ENCODE measurements at regions not wholly inside any gene's neighbourhood (a gene's known extent, or its start where the extent isn't known, plus 50 kb on each side); places are given as distances from the start of the nearest gene placed in this dataset.
"Not testable (repeated sequence)": the region's sequence is repeated elsewhere in the genome, so short reads cannot be mapped to it uniquely, and the experiment has no call there.

DNA sequence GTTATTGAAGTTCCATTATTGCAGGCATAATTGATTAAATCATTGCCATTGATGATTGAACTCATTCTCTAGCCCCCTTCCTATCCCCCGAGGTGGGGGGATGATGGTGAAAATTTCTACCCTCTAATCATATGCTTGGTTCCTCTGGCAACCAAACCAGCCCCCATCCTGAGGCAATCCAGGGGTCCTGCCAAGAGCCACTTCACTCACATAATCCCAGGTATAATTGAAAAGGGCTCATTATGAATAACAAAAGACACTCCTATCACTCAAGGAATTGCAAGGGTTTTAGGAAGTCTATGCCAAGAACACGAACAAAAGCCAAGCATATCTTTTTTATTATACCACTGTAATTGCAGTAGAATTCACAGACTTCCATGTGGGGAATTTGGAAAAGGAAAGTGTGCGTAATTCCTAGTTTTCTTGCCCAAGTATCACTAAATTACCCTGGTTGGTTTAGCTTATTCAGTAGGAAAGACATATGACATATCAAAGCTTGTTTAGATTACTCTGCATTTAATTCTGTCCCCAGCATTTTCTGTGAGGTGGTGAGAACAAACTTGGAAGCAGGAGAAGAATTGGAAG lies 130.7 kb upstream of the TAF11L2 start:
- DNase-seq, result no peak

DNA sequence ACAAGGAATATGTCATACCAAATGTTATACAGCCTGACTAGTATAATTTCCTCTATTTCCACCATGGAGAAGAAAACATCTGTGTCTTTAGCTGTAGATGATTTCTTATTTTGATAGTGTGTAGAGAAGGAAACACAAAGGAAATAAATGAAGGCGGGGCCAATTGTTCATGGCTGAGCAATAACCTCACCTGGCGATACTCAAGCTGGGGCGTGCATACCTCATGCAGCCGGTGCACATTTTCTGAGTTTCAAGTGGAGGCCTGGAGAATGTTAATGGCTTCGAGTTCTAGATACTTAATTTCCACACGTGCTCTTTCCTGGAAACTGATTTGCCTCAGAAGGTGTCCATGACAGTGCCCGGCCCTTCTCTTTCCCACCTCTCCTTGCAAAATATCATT lies 127.4 kb upstream of the TAF11L2 start:
- no peak for DNase-seq

DNA sequence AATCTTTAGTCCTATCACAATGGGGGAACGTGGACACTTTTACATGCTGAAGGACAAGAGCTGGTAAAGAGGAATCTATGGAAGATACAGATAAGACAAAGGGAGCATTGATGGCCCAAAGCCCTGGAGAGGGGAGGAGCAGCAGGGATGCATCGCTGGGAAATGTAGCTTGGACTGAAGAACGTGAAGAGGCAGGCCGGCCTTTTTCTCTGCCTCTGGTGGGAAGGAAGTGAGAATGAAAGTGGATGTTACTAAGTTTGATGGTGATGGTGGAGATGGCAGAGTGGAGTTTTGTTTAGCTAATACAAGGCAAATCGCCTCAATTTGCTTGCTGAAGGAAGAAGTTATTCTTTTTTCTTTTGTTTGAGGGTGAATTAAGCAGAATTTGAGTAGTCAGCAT lies 124.6 kb upstream of the TAF11L2 start:
- DNase-seq, result no peak

DNA sequence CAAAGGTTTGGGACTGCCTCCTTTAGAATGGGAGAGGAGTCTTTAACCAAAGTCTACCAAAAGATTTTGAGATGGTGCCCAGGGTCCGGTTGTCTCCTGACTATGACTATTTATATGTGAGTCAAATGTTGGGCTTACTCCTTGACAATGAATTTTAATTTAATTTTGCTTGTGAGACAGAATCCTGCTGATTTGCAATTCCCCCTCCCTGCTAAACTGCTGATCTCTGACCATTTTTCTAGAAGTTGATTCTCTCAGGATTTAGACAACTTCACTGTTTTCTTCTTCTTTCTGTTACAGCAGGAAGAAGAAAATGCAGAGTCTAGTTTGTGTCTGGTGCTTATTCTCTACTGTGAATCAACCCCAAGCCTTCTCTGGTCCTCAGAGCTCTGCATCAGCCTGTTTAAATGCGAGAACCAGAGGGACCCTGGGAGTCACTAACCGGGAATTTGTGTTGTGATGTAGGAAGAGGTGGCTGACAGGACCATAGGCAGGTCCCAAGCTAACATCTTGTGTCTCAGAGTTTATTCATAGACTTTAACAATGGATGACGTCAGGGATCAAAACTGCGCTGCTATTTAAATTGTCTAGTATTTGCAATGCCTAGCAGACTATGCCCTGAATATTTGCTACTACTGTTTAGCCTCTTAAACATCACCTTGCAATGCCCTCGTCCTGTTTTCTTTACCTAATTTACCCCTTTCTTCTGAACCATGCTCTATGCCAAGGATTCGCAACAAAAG lies 124.0 kb upstream of the TAF11L2 start:
- DNase-seq, result no peak

DNA sequence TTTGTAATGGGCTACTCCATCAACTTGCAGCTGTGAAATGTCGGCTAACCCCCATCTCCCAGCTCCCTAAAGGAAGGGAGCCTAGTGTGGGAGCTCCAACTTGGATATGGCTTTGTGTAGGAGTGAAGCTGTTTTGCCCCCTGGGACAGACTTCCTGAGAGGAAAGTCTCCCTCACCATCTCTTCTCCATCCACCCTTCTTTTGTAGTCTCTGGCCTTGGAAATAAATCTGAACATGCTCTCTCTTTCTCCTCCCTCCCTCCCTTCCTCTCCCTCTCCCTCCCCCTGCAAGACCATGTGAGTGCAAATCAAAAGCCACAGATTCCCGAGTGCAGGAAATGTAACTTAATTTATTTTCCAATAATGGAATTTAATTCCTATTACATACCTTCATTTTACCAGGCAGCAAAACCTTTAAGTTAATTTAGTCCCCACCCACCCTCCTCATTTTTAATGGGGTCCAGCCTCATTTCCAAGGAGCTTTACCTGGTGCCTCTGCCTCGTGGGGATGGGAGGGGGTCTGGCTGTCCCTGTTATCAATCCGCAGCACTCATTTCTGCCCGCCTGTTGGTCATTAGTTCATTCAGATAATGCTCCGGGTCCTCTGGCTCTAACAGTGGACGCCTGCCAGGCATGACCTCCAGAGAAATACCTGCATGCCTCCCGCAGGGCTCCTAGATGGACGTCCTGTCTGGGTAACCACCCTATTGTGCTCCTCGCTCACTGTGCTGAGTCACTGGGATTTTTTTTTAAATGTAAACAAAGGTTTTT lies 122.9 kb upstream of the TAF11L2 start:
- DNase-seq, result no peak

DNA sequence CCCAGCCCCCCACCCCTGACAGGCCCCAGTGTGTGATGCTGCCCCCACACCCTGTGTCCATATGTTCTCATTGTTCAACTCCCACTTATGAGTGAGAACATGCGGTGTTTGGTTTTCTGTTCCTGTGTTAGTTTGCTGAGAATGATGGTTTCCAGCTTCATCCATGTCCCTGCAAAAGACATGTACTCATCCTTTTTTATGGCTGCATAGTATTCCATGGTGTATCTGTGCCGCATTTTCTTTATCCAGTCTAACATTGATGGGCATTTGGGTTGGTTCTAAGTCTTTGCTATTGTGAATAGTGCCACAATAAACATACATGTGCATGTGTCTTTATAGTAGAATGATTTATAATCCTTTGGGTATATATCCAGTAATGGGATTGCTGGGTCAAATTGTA lies 122.1 kb upstream of the TAF11L2 start:
- DNase-seq, result not testable (repeated sequence)

DNA sequence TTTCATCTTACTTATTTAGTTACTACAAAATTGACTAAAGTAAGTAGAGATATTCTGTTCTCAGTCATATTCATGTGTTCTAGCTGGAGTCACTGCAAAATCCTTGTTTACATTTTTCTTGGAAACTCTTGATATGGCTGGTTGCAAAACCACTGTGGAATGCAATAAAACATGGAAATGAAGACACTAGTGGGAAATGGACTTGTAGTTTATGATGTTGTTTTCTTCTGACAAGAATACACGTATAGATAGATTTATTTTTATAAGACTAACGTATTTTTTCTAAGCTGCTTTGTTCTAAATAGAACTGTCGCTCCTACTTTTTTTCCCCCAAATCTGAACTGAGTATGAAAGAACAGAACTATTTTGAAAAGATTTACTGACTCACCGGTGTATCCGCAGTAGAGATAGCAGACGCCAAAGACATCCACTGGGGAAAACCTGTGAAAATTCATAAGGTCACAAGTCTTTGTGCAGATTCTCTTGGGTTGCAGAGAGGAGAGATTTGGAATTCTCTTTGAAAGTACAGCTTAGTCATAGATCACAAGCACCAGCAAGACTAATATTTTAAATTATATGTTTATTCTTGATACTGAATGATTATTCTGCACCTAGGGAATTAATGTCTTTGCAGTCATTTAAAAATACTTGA lies 119.6 kb upstream of the TAF11L2 start:
- no peak for DNase-seq

DNA sequence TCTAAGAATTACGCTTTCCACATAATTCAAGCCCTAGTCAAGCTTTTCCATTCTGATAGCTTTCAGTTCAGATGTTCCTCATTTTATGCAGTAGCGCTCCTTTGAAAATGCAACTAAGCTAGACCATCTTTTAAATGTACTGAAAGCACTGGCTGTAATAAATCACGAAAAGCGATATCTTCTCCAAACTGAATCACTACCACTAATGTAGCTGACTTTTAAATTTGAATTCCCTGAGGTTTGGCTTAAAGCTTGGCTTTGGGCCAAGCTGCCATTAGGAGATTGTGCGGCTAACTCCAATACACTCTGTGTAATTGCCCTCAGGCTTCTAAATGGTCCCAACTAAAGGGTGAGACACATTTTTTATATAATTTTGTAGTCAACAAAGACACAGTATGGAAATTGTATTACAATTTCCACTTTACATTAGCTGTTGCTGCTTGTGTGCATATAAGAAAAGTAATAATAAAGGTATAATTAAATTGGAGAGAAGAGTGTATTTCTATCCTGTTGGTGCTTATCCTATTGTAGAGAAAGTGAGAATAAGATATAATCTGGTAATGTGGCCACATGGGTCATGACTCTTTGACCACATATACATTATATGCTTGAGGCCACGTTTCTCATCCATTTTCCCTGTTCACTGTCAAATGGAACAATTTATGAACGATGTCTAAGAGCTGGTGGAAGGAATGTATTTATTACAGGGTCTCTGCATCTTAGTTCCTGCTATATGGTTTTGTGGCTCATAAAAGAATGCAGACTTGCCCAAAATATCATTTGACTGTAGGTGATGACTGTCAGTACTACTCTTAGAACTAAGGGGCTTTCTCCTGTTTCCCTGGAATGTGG lies 118.7 kb upstream of the TAF11L2 start:
- no peak for DNase-seq

DNA sequence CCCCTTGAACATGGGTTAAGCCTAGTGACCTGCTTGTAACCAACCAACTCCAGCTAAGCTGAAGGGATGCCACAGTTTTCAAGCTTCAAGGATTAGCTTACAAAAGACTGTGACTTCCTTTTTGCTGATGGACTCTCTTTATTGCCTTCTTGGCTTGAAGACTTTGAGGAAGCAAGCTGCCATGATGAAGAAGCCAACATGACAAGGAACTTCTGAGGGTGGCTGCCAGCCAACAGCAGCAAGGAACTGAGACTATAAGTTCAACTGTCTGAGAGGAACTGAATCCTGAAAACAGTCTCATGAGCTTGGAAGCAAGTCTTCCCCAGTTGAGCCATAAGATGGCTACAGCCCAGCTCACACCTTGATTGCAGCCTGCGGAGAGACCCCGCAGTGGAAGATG lies 116.1 kb upstream of the TAF11L2 start:
- DNase-seq, result no peak

DNA sequence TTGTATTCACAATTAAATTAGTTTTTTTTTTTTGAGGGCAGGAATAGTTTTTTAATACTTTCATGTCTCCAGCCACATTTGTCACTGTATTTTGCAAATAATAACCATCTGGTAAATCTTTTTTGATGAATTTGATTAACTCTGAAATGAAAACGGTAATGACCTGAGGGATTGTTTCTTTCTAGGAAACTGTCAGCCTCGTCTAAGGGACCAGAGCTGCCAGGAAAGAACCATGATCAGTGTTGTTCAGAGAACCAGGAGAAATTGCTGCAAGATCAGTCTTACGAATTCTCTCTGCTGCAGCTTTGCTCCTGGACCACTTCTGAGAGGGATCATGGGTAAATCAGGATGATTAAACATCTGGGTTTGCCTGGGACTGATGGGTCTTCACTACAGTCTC lies 114.5 kb upstream of the TAF11L2 start:
- DNase-seq, result no peak

DNA sequence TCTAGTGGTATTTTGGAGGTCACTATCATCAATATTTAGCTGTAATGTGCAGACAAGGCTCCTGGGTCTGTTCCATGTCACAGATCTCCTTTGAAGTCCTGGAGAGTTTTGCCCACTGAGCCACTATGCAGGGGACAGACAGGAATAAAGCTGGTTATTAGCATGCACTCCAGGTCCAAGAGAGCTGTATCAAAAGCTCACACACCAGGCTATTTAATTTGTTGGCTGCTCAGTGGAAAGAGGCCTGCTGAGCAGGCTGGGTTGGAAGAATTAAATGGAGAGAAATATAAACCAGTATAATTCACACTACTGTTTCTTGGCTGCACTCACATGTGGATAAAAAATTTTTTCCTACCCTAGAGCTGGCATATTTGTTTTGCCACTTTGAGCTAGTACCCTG lies 113.8 kb upstream of the TAF11L2 start:
- no peak for DNase-seq

DNA sequence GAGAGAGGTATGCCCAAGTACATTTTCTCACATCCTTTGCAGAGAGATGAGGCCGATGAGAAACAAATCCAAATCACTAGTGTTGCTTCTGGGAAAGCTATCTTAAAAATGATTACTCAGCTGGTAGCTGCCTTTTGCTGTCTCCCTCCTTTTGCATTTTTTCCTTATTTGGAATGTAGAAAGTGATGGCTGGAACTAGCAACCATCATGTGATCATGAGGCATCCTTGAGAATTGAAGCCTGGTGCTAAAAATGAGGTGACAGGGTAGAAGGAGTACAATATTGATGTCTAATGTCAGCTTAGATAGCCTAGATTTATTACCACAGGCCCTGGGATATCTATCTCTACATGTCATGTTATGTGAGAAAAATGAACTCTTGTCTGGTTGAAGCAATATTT lies 109.3 kb upstream of the TAF11L2 start:
- DNase-seq, result no peak

DNA sequence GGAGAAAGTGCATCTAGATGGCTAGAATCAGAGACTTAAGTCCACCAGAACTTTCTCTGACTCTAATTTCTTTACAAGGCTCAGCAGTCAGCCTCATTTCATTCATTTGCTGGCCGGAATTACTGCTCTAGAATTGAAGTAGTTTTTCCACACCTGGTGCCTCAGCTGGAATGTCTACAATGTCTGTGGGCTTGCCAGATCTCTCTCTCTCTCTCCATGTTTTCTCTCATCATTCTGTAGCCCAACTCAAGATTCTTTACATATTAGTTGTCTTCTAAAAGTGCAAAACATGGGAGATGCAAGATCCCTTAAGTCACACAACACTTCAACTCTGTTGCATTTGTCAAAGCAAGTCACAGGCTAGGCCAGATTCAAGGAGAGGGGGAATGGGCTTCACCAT lies 103.9 kb upstream of the TAF11L2 start:
- no peak for DNase-seq

DNA sequence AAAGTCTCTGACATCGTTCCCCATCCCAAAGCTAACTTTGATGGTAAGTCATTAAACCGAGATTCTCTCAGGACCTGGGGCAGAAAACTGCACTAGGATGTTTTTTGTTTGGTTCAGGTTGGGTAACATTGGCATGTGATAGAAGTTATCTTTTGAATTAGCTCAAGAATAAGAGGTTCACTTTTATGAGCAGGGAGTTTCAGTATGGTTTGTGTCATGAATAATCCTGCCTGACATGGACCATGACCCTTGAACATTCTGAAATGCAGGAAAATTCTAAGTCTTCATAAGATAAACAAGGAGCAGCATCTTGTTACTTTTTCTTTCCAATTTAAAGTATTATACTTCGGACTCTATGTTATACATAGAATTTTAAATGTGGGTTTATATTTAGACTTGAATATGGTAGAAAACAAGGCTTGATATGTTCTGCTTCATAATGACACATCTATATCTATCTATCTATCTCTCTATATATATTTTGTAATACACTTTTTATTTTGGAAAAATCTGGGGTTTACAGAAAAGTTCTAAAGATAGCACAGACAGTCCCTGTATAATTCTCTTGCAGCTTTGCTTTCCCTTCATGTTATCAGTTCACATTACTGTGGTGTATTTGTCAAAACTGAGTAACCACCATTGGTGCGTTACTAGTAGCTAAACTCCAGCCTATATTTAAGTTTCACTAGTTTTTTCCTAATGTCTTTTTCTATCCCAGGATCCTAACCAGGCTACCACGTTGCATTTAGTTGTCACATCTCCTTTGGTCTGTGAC lies 102.7 kb upstream of the TAF11L2 start:
- no peak for DNase-seq

DNA sequence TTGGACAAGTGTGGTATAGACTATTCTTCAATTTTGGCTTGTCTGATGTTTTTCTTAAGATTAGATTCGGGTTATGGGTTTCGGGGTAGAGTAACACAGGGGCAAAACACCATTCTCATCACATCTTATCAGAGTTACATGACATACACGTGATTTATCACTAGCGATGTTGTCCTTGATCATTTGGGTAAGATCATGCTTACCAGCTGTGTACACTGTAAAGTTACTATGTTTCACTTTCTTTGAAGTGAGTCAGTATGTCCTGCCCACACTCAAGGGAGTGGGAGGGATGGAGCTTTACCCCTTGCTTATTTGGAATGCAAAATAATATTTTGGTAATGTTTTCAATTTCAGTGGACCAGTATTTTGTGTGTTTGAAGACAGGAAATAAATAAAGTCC lies 101.8 kb upstream of the TAF11L2 start:
- no peak for DNase-seq

DNA sequence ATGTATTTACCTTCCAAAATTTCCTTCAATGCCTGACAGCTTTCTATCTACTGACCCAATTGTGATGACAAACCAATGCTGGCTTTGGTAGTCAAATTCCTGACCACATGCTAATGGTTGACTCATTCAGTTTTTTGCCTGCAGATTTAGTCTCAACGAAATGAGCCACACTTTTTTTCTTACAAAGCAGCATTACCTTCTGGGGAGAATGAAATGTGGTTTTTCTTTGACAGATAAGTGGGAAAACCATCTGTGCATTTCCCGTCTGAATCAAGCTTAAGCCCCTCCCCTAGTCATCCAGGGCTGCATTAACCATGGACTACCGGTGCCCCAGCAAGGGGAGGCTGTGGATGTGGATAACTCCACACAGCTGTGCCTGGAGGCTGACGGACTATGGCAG lies 99.6 kb upstream of the TAF11L2 start:
- DNase-seq, result no peak

DNA sequence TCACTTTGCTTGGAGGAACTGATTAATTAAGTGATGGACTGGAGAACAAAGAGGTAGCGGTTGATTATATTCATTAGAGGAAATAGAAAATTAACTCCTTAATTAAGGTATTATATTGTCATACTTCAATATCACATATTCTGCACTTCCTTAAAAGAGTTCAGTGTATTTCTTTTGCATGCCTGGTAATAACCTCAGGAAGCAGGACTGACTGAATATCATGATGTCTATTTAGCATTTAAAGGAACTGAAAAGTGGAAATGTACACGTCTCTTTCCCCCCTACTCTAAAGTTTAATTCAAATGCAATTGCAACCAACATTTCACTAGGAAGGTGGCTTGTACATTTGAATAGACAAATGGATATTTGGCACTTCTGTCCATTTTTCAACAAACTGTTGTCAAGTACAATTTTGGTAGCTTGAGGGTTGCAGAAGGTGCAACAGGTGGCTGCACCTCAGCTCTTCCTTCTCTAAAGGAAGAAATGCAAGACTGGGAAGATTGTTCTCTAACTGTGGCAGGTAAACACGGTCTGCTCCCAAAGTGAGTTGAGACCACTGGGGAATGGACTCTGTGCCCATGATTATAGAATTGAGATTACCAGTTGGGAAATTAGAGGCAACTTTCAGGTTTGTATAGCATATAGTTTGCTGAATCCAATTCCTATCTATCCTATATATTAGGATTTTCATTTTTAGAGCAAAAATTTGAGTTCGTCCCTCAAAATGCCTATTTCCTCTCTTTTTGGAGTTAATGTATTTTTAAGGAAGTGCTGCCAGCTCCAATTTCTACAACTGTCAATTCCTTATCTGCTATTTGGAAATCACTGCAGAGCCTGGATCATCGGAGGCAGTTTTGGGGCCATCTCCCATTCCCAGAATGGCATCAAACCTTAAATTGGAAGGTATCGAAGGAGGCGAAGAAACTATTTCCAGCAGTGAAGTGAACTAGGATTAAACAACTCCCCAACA lies 98.9 kb upstream of the TAF11L2 start:
- DNase-seq, result no peak

DNA sequence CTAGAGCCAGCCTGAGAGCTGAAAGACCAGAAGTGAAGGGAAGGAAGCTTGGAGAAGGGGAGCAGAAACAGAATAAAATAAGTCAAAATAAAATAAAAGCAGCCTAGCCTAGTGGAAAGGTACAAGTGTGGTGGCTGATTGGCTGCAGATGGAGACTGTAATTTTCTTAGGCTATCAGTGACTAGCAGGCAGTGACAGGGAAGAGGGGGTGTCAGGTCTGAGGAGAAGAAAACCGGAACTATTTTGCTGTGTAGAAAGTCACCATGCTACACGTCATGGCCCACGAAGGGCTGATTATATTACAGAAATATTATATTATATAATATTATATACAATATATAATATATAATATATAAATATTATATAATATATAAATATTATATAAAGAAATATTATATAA lies 98.1 kb upstream of the TAF11L2 start:
- DNase-seq, result no peak

DNA sequence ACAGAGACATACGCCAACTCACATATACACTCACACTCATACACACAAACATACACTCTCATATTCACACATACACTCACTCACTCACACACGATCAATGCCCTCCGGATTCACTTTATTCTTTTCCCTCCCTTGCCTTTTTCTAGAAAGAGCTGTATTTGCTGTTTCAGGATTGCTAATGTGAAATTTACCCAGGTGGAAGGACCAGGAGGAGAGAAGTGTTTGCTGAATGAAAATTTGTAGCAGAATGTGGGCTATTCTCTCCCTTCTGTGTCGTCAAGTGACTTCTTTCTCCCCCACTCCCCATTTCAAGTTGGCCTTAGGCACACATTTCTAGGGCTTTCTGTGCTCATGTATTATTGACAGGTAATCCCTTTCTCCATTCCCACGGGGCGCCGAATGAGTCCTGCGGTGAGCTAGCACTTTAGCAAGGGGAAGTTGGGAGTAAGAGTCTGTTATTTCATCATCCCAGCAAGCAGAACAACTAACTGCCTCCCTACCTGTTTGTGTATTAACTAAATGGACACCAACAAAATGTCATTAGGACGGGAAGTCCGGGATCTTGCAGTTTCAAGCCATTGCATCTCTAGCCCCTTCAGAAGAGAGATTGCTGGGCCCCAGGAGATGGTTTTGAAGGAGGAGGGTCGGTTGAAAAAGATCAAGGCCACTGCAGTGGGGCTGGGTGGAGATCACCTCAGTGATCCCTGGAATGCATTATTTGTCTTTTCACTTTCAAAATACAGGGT lies 97.1 kb upstream of the TAF11L2 start:
- no peak for DNase-seq
